ENCODE measurements at regions not wholly inside any gene's neighbourhood (a gene's known extent, or its start where the extent isn't known, plus 50 kb on each side); places are given as distances from the start of the nearest gene placed in this dataset.

- POLR2A ChIA-PET = no interaction called here
- TF ChIP-seq, protein P1, sequence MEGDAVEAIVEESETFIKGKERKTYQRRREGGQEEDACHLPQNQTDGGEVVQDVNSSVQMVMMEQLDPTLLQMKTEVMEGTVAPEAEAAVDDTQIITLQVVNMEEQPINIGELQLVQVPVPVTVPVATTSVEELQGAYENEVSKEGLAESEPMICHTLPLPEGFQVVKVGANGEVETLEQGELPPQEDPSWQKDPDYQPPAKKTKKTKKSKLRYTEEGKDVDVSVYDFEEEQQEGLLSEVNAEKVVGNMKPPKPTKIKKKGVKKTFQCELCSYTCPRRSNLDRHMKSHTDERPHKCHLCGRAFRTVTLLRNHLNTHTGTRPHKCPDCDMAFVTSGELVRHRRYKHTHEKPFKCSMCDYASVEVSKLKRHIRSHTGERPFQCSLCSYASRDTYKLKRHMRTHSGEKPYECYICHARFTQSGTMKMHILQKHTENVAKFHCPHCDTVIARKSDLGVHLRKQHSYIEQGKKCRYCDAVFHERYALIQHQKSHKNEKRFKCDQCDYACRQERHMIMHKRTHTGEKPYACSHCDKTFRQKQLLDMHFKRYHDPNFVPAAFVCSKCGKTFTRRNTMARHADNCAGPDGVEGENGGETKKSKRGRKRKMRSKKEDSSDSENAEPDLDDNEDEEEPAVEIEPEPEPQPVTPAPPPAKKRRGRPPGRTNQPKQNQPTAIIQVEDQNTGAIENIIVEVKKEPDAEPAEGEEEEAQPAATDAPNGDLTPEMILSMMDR (IDR thresholded peaks at IDR 0.05; ENCODE audit: control extremely low read depth, extremely low read depth, low read depth, missing control alignments) = no peak
- CTCF ChIA-PET = no interaction called here
- no peak for DNase-seq (ENCODE audit: extremely low spot score)
Measured at GRCh38 chr12:28059220-28059619, 86.7 kb upstream of the PTHLH start.

- CTCF ChIA-PET = no interaction called here
- POLR2A ChIA-PET = no interaction called here
- TF ChIP-seq, protein P1 (IDR thresholded peaks at IDR 0.05; ENCODE audit: control extremely low read depth, extremely low read depth, low read depth, missing control alignments) = no peak
- no peak for DNase-seq (ENCODE audit: extremely low spot score)
Measured at GRCh38 chr12:28059668-28060067, 87.1 kb upstream of the PTHLH start.

- CTCF ChIA-PET = interaction anchor here (0.8 kb wide), 1 partner anchor 13 kb away, joined by 3 read pairs; no protein-coding TSS in a partner anchor
- POLR2A ChIA-PET = no interaction called here
- no peak for DNase-seq (ENCODE audit: extremely low spot score)
- TF ChIP-seq, protein P1 (IDR thresholded peaks at IDR 0.05; ENCODE audit: control extremely low read depth, extremely low read depth, low read depth, missing control alignments) = no peak
Measured at GRCh38 chr12:28060871-28061270, 88.3 kb upstream of the PTHLH start.

- POLR2A ChIA-PET = no interaction called here
Measured at GRCh38 chr12:28063355-28063880, 90.9 kb upstream of the PTHLH start.

GRCh38 chr12:28065374-28065773 lies 92.8 kb upstream of the PTHLH start:
- no peak for DNase-seq (ENCODE audit: extremely low spot score)
- ChIA-PET POLR2A (no interaction called here), CTCF (interaction anchor here (1.4 to 1.5 kb wide), 2 partner anchors 8 to 9 kb away, joined by 3 to 4 read pairs; no protein-coding TSS in a partner anchor)
- TF ChIP-seq, protein P1 (IDR thresholded peaks at IDR 0.05; ENCODE audit: control extremely low read depth, extremely low read depth, low read depth, missing control alignments) = no peak

More at GRCh38 chr12:28063355-28063880, 90.9 kb upstream of the PTHLH start:
- no peak for DNase-seq (ENCODE audit: extremely low spot score)
- TF ChIP-seq, protein P1 (IDR thresholded peaks at IDR 0.05; ENCODE audit: control extremely low read depth, extremely low read depth, low read depth, missing control alignments) = no peak
- CTCF ChIA-PET = interaction anchor here (1.4 kb wide), 1 partner anchor 36 kb away, joined by 3 read pairs; no protein-coding TSS in a partner anchor

GRCh38 chr12:28065889-28066630 lies 93.5 kb upstream of the PTHLH start:
- ChIA-PET CTCF (interaction anchor here (1.5 kb wide), 1 partner anchor 9 kb away, joined by 3 read pairs; no protein-coding TSS in a partner anchor), POLR2A (no interaction called here)
- TF ChIP-seq, protein P1 (IDR thresholded peaks at IDR 0.05; ENCODE audit: control extremely low read depth, extremely low read depth, low read depth, missing control alignments) = no peak
- no peak for DNase-seq (ENCODE audit: extremely low spot score)
